ENCODE measurements at regions not wholly inside any gene's neighbourhood (a gene's known extent, or its start where the extent isn't known, plus 50 kb on each side); places are given as distances from the start of the nearest gene placed in this dataset.

DNA sequence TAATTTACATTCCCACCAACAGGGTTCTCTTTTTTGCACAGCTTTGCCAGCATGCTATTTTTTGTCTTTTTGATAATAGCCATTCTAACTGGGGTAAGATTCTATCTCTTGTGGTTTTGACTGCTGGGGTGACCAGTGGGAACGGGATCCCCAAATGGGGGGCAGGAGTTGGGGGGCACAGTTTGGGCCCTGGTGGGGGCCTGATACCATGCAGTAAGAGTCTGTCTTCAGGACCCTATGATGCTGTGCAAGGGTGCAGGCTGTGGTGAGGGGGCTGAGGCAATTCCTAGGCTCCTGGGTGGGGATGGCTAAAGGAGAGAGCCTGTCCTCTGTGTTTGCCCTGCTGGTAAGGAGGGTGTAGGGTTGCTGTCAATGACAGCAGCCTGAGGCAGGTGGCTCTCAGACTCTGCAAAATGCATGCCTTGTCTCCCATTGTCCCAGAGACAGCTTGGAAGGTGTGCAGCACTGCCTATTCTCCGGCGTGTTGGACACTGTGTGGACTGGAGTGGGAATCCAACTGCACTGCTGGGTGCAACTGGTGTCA lies 172.7 kb upstream of the ARHGAP24 start:
- TF ChIP-seq, protein P1, sequence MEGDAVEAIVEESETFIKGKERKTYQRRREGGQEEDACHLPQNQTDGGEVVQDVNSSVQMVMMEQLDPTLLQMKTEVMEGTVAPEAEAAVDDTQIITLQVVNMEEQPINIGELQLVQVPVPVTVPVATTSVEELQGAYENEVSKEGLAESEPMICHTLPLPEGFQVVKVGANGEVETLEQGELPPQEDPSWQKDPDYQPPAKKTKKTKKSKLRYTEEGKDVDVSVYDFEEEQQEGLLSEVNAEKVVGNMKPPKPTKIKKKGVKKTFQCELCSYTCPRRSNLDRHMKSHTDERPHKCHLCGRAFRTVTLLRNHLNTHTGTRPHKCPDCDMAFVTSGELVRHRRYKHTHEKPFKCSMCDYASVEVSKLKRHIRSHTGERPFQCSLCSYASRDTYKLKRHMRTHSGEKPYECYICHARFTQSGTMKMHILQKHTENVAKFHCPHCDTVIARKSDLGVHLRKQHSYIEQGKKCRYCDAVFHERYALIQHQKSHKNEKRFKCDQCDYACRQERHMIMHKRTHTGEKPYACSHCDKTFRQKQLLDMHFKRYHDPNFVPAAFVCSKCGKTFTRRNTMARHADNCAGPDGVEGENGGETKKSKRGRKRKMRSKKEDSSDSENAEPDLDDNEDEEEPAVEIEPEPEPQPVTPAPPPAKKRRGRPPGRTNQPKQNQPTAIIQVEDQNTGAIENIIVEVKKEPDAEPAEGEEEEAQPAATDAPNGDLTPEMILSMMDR (IDR thresholded peaks at IDR 0.05; ENCODE audit: low read length): no peak
- TF ChIP-seq EZH2phosphoT487 (IDR thresholded peaks at IDR 0.05; ENCODE audit: low read length) (no peak), EZH2 (optimal IDR thresholded peaks at IDR 0.05; ENCODE audit: low read depth, low read length) (no peak)
